HG03196 (cell line): ENCODE measurements at regions not wholly inside any gene's neighbourhood (a gene's known extent, or its start where the extent isn't known, plus 50 kb on each side); places are given as distances from the start of the nearest gene placed in this dataset.

Experiments used
- ATAC-seq: cut with Tn5 transposase; IDR thresholded peaks from one replicate; pipeline ENCODE4 v1.9.1; 2021; ENCODE audit not compliant: unreplicated experiment

GRCh38 chr2:16466133-16466820 lies 199.4 kb downstream of the CYRIA start:
- no peak for ATAC-seq

GRCh38 chr2:16464641-16465040 lies 201.0 kb downstream of the CYRIA start:
- no peak for ATAC-seq

GRCh38 chr2:16462958-16463357 lies 202.7 kb downstream of the CYRIA start:
- no peak for ATAC-seq

- ATAC-seq: no peak
These were observed 204.0 kb downstream of the CYRIA start for GRCh38 chr2:16461672-16462071.

GRCh38 chr2:16459606-16460005 lies 206.0 kb downstream of the CYRIA start:
- ATAC-seq: no peak

- no peak for ATAC-seq
These were observed 211.0 kb downstream of the CYRIA start for GRCh38 chr2:16454621-16455020.

GRCh38 chr2:16452123-16452522 lies 213.5 kb downstream of the CYRIA start:
- ATAC-seq: no peak

GRCh38 chr2:16446706-16447105 lies 218.9 kb downstream of the CYRIA start:
- no peak for ATAC-seq

GRCh38 chr2:16442971-16443370 lies 222.7 kb downstream of the CYRIA start:
- ATAC-seq: no peak

GRCh38 chr2:16441431-16441830 lies 224.2 kb downstream of the CYRIA start:
- ATAC-seq: no peak

- no peak for ATAC-seq
These were observed 224.7 kb downstream of the CYRIA start for GRCh38 chr2:16440898-16441297.

GRCh38 chr2:16438613-16439321 lies 226.9 kb downstream of the CYRIA start:
- ATAC-seq: no peak

- ATAC-seq: no peak
These were observed 228.4 kb downstream of the CYRIA start for GRCh38 chr2:16437189-16437588.

- no peak for ATAC-seq
These were observed 231.2 kb downstream of the CYRIA start for GRCh38 chr2:16434393-16434792.

- no peak for ATAC-seq
These were observed 234.8 kb downstream of the CYRIA start for GRCh38 chr2:16430846-16431245.

- ATAC-seq: no peak
These were observed 236.0 kb downstream of the CYRIA start for GRCh38 chr2:16429431-16430145.

- ATAC-seq: no peak
These were observed 236.6 kb downstream of the CYRIA start for GRCh38 chr2:16429002-16429401.

- ATAC-seq: no peak
These were observed 239.9 kb downstream of the CYRIA start for GRCh38 chr2:16425462-16426336.

- no peak for ATAC-seq
These were observed 245.2 kb downstream of the CYRIA start for GRCh38 chr2:16420421-16420820.

GRCh38 chr2:16417726-16418125 lies 247.9 kb downstream of the CYRIA start:
- no peak for ATAC-seq

- no peak for ATAC-seq
These were observed 249.0 kb downstream of the CYRIA start for GRCh38 chr2:16416651-16417050.
